ENCODE measurements at regions not wholly inside any gene's neighbourhood (a gene's known extent, or its start where the extent isn't known, plus 50 kb on each side); places are given as distances from the start of the nearest gene placed in this dataset.

DNA sequence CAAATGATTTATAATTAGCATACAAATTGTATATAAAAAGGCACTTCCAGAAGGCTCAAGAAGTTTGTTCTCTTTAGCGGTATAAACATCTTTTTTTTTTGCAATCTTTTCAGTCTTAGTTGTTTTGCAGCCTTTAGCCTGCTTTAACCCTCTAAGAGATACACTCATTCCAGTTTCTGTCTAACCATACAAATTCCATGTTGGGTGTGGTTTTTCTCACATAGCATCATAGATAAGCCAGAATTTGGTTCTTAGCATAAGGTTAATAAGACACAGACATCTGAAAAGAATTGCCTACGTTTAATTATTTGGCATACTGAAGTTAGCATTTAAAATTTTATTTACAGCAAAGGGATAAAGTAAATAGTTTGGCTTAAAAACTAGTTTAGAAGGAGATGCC is 92.5 kb upstream of the NPVF start:
- TF ChIP-seq TAF1 (IDR thresholded peaks at IDR 0.05; ENCODE audit: low read depth): no peak
- TF ChIP-seq, protein P1, sequence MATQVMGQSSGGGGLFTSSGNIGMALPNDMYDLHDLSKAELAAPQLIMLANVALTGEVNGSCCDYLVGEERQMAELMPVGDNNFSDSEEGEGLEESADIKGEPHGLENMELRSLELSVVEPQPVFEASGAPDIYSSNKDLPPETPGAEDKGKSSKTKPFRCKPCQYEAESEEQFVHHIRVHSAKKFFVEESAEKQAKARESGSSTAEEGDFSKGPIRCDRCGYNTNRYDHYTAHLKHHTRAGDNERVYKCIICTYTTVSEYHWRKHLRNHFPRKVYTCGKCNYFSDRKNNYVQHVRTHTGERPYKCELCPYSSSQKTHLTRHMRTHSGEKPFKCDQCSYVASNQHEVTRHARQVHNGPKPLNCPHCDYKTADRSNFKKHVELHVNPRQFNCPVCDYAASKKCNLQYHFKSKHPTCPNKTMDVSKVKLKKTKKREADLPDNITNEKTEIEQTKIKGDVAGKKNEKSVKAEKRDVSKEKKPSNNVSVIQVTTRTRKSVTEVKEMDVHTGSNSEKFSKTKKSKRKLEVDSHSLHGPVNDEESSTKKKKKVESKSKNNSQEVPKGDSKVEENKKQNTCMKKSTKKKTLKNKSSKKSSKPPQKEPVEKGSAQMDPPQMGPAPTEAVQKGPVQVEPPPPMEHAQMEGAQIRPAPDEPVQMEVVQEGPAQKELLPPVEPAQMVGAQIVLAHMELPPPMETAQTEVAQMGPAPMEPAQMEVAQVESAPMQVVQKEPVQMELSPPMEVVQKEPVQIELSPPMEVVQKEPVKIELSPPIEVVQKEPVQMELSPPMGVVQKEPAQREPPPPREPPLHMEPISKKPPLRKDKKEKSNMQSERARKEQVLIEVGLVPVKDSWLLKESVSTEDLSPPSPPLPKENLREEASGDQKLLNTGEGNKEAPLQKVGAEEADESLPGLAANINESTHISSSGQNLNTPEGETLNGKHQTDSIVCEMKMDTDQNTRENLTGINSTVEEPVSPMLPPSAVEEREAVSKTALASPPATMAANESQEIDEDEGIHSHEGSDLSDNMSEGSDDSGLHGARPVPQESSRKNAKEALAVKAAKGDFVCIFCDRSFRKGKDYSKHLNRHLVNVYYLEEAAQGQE (IDR thresholded peaks at IDR 0.05; ENCODE audit: borderline replicate concordance): no peak
- TF ChIP-seq POLR2AphosphoS5 (IDR thresholded peaks at IDR 0.05): no peak
- no peak for TF ChIP-seq SMC3 (conservative IDR thresholded peaks at IDR 0.05; ENCODE audit: poor library complexity)
- TF ChIP-seq RAD21 (conservative IDR thresholded peaks at IDR 0.05): no peak
- TF ChIP-seq MXI1 (conservative IDR thresholded peaks at IDR 0.05; ENCODE audit: poor library complexity, severe bottlenecking): no peak
- TF ChIP-seq EP300 (conservative IDR thresholded peaks at IDR 0.05; ENCODE audit: poor library complexity, severe bottlenecking): no peak
- TF ChIP-seq, protein P2, sequence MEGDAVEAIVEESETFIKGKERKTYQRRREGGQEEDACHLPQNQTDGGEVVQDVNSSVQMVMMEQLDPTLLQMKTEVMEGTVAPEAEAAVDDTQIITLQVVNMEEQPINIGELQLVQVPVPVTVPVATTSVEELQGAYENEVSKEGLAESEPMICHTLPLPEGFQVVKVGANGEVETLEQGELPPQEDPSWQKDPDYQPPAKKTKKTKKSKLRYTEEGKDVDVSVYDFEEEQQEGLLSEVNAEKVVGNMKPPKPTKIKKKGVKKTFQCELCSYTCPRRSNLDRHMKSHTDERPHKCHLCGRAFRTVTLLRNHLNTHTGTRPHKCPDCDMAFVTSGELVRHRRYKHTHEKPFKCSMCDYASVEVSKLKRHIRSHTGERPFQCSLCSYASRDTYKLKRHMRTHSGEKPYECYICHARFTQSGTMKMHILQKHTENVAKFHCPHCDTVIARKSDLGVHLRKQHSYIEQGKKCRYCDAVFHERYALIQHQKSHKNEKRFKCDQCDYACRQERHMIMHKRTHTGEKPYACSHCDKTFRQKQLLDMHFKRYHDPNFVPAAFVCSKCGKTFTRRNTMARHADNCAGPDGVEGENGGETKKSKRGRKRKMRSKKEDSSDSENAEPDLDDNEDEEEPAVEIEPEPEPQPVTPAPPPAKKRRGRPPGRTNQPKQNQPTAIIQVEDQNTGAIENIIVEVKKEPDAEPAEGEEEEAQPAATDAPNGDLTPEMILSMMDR (IDR thresholded peaks at IDR 0.05; ENCODE audit: poor library complexity, severe bottlenecking): no peak
- TF ChIP-seq EZH2 (IDR thresholded peaks at IDR 0.05; ENCODE audit: borderline replicate concordance, insufficient read depth, low read length, poor library complexity, severe bottlenecking): no peak
- Histone ChIP-seq H3K9me2 (ENCODE audit: insufficient read depth, low read length) (no peaks in the 10 kb centered on the region), H3K9me3 (ENCODE audit: low read length) (no peaks in the 10 kb centered on the region), H3K4me3 (ENCODE audit: low read length) (no peak overlapping the region), H3K27me3 (ENCODE audit: insufficient read depth, low read depth, low read length) (no peaks in the 10 kb centered on the region), H3K4me2 (ENCODE audit: low read length) (no peak overlapping the region), H3K79me2 (replicated peaks; ENCODE audit: insufficient read depth, low read length) (no peaks in the 10 kb centered on the region), H3K27ac (ENCODE audit: low read length) (no peak overlapping the region), H3K9ac (ENCODE audit: low read length) (no peak overlapping the region), H2AFZ (ENCODE audit: low read depth, low read length) (no peak overlapping the region), H3F3A (ENCODE audit: insufficient read depth, low read length, poor library complexity, severe bottlenecking) (no peaks in the 10 kb centered on the region), H4K20me1 (ENCODE audit: insufficient read depth) (no peaks in the 10 kb centered on the region), H3K36me3 (ENCODE audit: insufficient read depth, low read length) (no peaks in the 10 kb centered on the region)

DNA sequence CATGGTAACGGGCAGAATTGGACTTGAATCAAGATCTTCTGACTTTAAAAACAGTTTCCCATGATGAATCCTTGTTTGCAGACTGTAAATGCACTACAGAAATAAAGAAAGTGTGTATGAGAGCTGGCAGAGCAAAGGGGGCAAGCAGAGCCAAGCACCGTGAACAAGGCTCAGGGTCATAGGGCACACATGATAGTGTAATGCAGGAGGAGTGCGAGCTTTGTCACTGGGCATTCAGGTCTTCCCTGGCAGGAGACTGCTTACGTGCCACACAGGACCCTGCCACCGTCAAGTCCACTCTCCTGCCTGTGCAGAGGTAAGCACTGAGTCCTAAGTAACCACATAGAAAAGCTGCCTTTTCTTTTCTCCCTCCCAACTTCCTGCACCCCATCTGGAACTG is 93.1 kb upstream of the NPVF start:
- TF ChIP-seq TAF1 (IDR thresholded peaks at IDR 0.05; ENCODE audit: low read depth) (no peak), SMC3 (conservative IDR thresholded peaks at IDR 0.05; ENCODE audit: poor library complexity) (no peak), POLR2AphosphoS5 (IDR thresholded peaks at IDR 0.05) (no peak), MXI1 (conservative IDR thresholded peaks at IDR 0.05; ENCODE audit: poor library complexity, severe bottlenecking) (no peak), EP300 (conservative IDR thresholded peaks at IDR 0.05; ENCODE audit: poor library complexity, severe bottlenecking) (no peak), RAD21 (conservative IDR thresholded peaks at IDR 0.05) (no peak), EZH2 (IDR thresholded peaks at IDR 0.05; ENCODE audit: borderline replicate concordance, insufficient read depth, low read length, poor library complexity, severe bottlenecking) (no peak)
- TF ChIP-seq, protein P2 (IDR thresholded peaks at IDR 0.05; ENCODE audit: poor library complexity, severe bottlenecking): no peak
- TF ChIP-seq, protein P1 (IDR thresholded peaks at IDR 0.05; ENCODE audit: borderline replicate concordance): no peak
- H3K4me3 ChIP-seq (ENCODE audit: low read length): no peak overlapping the region
- no peak overlapping the region for H3K27ac ChIP-seq (ENCODE audit: low read length)
- no peak overlapping the region for H3K9ac ChIP-seq (ENCODE audit: low read length)
- no peaks in the 10 kb centered on the region for H3K79me2 ChIP-seq (replicated peaks; ENCODE audit: insufficient read depth, low read length)
- no peaks in the 10 kb centered on the region for H3K9me3 ChIP-seq (ENCODE audit: low read length)
- no peaks in the 10 kb centered on the region for H3K9me2 ChIP-seq (ENCODE audit: insufficient read depth, low read length)
- H4K20me1 ChIP-seq (ENCODE audit: insufficient read depth): no peaks in the 10 kb centered on the region
- no peaks in the 10 kb centered on the region for H3K27me3 ChIP-seq (ENCODE audit: insufficient read depth, low read depth, low read length)
- H3K36me3 ChIP-seq (ENCODE audit: insufficient read depth, low read length): no peaks in the 10 kb centered on the region
- H2AFZ ChIP-seq (ENCODE audit: low read depth, low read length): no peak overlapping the region
- no peak overlapping the region for H3K4me2 ChIP-seq (ENCODE audit: low read length)
- no peaks in the 10 kb centered on the region for H3F3A ChIP-seq (ENCODE audit: insufficient read depth, low read length, poor library complexity, severe bottlenecking)

Data from neural cell (in vitro differentiated cells).